GM19467 (cell line): ENCODE measurements at regions not wholly inside any gene's neighbourhood (a gene's known extent, or its start where the extent isn't known, plus 50 kb on each side); places are given as distances from the start of the nearest gene placed in this dataset.

ENCODE experiments used
- ATAC-seq: cut with Tn5 transposase; IDR thresholded peaks from one replicate; pipeline ENCODE4 v1.9.1; 2021; ENCODE audit warnings: mild to moderate bottlenecking, moderate library complexity; ENCODE audit not compliant: unreplicated experiment

DNA sequence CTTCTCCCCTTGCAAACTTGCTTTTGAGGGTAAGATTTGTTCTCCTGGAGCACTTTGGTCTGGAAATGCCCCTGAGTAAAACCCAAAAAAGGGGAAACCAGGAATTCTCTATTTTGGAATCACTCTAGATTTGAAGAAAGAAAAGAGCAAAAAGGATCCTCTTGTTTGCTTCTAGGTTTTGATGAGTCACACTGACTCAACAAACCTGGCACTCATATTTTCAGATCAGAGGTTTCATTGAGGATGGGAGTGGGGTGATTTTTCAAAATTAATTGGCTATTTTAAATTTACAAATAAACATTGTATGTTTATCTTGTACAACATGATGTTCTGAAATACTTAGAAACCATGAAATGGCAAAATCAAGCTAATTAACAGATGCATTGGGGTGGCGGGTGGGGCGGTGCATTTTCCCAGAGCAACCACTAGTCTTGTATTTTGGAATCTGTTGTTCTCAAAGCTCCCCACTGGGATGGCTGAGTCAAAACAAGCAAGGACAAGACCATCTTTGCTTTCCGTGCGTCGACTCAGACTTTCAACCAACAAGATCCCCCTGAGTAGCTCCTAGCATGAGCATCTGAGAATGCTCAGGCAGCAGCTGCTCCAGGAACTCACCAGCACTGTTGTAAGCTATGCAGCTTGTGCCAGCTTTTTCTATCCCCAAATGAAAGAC, 451.4 kb downstream of the WDR72 start:
- ATAC-seq: no peak

DNA sequence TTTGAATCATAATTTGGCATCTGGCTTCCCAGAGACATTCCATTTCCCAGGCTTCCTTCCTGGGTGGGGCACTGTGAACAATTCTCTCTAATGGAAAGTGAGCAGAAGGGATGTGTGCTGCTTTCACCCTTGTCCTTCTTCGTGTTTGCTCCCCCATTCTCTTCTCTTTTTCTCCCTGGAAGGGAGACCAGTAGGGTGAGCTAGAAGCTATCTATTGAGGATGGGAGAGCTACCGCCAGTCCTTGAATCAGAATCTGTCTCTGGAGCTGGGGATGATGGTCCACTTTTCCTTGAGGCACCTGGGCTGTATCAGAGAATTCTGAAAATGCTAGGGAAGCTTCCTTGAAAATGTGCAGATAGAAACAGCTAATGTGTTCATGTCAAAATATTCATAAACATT, 453.9 kb downstream of the WDR72 start:
- ATAC-seq: no peak

DNA sequence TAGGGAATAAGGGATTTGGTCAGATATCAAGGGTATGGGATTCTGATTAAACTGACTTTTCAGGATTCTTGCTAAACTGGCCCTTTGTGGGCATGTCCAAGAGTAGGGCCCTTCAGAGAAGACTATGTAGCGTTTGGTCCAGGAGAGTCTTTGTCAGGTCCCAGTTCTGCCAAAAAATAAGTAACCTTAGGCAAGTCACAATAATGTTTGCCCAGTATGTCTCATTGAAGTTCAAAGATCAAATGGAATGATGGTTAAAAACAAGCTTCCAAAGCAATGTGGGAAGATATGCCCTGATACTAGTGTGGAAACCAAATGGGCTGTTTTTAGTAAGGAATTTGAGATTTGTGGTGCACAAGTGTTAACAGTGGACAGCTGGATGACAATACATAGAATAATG, 454.4 kb downstream of the WDR72 start:
- no peak for ATAC-seq

DNA sequence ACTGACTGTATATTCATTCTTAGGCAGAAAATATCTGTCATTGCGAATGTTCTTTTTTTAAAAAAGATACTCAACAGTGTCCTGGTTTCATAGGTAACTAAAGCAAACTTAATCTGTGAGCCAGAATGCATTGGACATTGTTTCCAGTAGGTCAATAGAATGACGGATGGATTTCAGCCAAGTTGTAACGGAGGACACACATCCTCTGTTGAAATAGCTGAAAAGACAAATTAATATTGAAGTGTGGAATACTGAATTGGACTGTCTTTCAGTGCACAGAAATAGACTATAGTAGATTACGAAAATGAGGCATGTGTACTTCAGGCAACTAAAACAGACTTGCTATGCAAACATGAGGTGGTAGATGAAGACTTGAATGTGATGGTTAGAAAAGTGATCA, 461.6 kb downstream of the WDR72 start:
- ATAC-seq: no peak

DNA sequence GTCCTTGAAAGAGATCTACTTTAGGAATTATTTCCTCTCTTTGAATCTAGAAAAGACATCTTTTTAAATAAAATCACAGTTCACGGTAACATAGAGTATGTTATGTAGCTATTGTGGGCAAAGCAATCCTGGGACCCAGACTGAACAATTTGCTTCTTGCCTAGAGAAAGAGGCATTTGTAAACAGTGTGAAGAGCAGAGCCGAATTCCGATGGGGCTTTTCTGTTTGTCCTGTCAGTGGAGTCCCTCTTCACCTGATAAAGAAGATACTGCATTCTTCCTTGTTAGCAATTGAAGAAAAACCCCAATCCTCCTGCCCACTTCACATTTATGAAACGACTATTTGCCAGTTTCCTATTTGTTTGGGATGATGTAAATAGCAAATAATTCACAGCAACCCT, 462.9 kb downstream of the WDR72 start:
- no peak for ATAC-seq

DNA sequence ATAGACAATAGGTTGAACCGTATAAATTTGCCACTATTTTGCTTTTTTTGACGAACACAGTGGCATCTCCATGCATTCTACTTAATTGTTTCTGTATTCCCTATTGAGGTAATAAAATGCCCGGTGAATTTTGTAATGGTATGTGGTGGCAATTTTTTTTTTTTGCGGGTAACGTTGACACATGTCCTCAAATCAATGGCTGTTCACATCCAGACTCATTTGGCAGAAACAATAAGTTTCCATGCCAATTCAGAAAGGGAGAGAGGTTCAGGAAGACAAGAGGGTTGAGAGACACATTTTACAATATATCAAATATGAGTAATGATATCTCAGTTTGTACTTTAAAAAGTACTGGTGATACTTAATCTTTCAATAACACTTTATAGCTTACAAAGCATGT, 463.9 kb downstream of the WDR72 start:
- no peak for ATAC-seq

DNA sequence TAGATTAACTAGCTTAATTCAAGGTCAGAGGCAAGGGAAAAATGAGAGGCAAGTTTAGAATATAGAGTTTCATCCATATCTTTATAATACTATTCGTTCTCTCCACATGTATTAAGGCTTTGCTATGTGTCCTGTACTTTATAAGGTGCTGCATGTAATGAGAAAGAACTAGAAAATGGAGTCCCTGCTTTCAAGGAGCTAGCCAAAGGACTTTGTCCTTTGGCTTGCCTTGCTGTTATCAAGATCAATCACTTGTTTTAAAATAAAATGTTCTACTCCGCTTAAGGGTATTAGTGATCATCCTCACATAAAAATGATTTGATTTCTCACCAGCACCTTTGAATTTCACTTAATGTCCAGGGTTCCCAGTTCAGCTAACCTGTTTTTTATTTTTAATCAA, 470.9 kb downstream of the WDR72 start:
- ATAC-seq: no peak

DNA sequence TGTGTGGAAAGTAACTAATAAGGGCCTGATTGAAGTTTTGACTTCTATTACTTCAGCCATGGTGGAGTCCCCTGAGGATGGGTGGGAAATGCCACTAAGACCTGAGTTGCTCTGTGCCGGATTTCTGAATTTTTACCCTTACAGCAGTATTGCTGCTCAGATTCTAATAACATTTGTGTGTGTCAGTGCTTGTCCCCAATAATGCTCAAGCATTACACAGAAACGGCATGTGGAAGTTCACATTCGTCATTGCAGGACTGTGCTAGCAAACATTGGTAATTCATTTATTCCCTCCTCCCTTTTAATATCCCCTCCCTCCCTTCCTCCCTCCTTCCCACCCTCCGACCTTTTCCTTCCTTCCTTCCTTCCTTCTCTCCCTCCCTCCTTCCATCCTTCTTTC, 484.5 kb upstream of the ONECUT1 start:
- ATAC-seq: no peak

DNA sequence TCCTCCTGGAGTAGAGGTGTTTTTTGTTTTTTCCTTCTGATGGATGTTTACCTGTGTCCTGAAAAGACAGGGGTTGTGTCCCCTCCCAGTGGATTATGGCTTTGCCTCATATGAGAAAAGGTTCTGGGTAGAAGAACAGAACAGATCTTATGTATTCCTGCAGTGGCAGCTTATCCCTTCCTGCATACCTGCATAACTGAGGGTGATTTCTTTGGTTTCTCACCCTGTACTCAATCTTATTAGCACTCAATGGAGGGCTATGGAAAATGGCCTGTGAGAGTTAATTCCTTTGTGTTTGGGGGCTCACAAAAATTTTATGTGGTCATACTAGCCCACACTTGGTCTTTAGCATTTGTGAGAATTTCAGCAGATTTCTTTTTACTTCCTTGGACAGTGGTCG, 482.0 kb upstream of the ONECUT1 start:
- no peak for ATAC-seq

DNA sequence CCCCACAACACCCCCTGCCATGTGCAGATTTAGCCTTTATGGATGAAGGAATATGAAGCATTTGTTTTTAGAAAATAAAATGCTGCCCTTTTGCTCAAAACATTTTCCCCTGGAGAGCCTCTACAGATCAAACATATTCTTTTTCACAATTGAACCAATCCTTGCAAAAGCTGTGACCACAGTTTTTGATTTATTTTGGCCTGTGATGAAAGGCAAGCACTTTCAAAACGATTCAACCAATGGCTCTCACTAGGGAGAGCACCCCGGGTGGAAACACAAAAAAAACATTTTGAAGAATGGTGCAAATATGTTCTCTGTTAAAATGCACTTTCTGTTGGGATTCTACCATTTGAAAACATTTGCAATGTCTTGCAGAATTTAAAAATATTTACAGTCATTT, 476.0 kb upstream of the ONECUT1 start:
- ATAC-seq: no peak

DNA sequence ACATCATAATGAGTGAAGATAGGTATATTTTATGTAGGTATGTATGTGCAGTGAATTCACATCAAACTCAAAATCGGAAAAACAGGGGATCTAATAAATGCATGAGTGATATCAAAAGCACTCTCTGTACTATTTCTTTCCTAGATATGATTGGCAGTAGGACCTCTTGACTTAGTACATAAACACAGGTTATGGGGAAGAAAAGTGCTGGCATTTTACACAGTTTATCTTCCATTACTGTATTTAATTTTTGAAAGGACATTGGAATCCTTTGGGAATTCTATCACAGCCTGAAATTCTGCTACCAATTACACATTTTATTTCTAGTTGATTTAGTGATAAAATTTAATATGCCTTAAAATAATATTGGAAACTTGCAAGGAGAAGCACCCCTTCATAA, 470.5 kb upstream of the ONECUT1 start:
- ATAC-seq: no peak

DNA sequence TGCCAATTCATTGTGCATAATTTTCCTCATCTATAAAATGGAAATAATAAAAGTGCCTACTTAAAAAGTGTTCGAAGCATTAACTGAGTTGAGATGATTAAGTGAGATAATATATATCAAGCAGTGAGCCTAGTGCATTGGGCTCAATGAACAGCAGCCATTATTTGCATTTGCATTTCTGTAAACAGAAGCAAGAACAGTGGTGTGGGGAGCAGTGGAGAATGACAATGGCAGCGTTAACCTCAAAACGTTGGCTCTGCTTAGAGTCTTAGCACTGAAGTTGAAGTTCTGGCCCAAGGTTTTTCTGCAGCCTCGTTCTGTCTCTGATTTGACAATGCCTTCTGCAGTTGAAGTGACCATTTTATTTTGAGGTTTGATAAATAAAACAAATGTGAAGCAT, 466.3 kb upstream of the ONECUT1 start:
- ATAC-seq: no peak

DNA sequence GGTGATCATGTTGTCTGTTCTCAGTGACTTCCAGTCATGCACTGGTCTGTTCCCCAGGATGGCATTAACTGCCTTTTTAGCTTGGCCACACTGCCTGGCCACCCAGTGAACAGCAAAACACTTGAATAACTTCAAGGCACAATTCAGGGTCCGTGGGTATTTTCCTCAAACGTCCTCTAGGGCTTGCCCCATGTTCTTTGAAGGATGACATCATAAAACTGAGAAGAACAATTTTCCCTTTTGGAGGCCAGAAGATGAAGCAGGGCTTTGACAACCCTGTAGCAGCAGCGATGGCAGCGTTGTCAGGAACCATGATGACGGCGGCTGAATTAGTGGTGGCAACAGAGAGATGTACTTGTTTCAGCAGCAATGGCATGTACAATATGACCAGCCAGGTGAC, 465.9 kb upstream of the ONECUT1 start:
- ATAC-seq: no peak

DNA sequence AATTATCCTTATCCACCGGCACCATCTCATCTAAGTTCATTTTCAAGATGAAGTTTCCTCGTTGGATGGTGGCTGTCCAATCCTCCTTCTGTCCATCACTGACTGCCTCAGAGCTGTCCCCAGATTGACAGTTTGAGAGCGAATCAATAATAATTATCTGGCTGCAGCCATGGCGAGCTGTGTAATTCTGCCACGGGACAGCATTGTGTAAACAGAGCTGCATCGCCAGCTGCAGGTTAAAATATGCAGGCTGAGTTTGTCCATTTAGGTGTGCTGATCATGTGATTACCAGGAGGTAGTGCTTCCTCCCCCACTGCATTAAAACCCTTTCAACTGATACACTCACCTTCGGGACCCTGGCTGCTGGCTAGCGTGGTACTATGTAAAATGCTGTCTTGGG, 461.9 kb upstream of the ONECUT1 start:
- no peak for ATAC-seq

DNA sequence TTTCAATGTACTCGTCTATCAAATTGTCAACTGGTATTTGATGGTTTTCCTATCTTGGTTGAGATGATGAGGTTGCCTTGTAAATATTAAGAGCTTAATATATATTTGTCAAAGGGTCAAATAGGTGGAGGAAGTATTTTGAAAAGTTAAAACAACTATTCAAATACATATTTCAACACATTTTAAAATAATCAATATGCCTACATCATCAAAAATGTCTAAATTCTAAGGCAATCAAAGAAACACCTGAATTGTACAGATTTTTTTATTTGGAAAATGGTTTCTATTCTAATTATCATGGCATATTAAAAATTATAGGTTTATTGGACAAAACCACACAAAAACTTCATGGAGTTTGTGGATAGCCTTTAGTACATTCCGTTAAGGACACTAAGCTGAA, 461.4 kb upstream of the ONECUT1 start:
- no peak for ATAC-seq

DNA sequence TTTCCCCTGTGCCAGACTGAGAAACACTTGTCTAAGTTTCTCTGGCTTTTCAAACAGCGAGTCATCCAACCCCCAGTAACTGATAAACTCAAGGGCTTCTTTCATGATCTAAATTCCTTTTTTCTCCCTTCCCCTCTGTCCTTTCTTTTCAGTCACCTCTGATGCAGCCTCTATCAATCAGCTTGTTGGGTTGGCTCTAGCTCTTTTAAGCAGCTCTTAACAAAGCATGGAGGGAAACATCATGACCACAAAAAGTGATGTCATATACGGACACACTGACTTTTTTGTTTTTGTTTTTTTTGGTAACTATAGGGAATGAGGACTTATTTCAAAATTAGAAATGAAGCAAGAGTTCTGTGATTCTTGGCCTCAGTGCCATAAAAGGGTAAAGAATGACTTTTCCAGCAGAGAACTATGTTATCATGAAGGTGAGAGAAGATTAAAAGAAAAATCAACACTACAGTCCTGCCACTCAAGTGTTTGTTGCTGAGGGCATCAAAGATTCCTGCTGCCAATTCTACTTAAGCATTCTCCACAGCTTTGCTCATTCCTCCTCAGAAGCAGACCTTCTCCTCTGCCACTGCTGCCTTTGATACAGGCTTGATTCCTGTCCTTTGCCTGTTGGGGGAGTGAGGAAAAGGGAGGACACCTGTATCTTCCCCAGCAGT, 457.0 kb upstream of the ONECUT1 start:
- ATAC-seq: no peak

DNA sequence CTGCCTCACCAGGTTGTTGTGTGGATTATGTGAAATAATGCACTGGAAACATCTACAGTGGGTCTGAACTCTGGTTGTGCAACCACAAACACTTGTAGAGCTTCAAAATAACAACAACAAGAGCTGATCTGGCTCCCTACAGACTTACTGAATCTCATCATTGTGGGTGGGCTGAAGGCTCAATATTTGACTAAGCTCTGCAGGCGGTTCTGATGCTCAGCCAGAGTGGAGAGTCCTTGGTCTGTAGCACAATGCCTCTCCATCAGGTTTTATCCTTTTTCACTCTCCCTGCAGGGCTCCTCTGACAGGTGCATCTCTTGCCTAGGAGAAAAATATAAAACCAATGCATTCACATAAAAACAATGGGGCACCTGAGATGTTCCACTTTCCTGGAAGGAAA, 456.3 kb upstream of the ONECUT1 start:
- no peak for ATAC-seq

DNA sequence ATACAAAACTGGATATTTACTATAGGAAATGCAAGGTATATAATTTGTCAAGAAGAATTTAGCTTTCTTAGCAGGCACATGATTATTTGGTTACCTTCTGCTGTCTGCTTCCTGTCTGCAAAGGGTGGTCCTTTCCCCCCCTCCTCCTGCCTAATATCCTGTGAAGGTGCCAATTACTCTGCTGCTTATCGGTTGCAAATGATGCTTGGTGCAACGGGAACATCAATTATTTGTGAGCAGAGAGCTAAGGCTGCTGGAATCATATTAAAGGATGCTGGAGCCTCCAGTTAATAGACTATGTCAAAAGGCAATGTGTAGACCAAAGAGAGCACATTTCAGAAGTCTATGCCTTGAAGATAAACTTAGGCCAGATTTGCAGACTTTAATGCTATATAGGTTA, 443.7 kb upstream of the ONECUT1 start:
- no peak for ATAC-seq

DNA sequence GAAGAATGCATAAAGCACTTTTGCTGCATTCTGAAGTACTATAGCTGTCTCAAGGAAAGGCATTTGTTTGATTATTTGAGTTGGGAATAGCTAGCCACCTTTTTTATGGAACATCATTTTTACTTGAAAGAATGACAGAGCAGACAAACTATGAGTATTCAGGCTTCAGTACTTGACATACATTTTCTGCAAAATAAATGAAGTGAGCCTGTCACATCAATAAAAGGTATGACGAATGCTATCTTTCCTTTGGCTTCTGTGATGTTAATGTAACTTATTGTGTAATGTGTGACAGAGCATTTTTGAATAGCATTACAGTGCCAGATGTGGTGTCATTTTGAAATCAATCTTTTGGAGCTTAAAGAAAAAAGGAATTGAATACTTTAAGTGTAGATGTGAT, 440.3 kb upstream of the ONECUT1 start:
- ATAC-seq: no peak

DNA sequence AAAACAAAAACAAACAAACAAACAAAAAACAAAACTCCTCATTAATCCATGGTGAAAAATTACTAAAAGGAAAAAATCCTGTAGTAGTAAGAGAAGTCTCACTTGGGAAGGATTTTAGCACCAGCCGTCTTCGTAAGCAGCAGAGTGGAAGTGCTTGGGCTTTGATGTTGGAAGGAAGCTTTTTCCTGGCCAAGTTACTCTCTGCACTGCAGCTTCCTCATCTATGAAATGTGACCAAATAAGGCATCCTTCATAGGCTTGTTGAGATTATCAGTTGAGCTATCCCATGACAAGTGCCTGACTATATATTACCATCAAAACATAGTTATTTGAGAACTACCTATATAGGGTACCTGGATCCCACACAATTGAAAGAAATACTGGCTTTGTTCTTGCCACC, 436.4 kb upstream of the ONECUT1 start:
- ATAC-seq: no peak

DNA sequence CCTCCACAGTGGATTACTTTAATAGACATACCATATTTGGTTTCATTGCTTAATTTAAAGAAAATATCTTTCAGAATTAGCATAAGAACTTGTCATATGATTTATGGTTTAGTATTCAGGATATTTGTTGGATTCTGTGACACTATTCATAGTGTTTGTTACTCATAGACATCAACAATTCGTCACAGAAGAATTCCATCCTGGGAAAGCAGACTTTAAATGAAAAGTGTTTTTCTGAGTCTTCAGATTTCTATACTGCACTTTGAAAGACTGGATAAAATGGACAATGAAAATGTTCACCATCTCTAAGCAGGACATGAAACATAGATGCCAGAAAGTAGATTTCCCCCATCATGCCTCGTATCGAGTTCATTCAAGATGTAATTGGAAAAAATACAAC, 435.6 kb upstream of the ONECUT1 start:
- ATAC-seq: no peak

DNA sequence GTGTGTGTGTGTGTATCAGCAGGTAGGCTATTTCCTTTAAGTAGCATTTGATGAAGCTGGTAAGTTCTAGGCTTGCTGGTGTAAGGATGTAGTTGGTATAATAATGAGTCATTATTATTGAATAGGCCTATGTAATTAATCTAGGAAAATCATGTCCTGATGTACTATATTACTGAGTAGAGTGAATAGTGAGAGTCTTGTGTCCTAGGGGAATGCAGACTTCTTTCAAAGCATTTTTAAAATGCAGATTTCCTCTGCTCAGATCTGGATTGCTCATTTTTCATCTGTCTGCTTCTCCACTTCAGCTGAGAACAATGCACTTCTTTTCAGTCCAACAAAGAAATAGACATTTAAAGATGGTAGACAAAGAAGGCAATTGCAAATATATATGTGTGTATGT, 434.2 kb upstream of the ONECUT1 start:
- ATAC-seq: no peak

DNA sequence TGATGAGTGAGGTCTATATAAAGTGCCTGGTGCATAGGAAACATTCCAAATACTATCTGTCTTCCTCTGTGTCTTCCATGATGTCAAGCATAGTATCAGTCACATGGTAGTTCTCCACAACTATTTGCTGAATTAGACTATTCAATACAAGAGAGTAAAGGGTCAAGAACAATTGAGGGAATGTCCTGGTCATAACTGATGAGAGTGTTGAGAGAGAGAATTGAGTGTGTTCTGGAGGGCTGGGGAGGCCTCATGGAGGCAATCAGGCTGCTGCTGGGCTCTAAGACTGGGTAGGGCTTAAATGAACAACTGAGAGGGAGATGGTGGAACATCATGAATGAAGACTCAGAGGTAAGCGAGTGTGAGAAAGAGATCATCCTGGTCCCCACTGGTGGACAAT, 433.7 kb upstream of the ONECUT1 start:
- ATAC-seq: no peak
